Activated CD4-positive, alpha-beta T cell treated with anti-CD3 and anti-CD28 coated beads, Interleukin-2, amount 10 ng/mL, durations not matched to agents 7 days and 5 days (primary cell): ENCODE measurements at regions not wholly inside any gene's neighbourhood (a gene's known extent, or its start where the extent isn't known, plus 50 kb on each side); places are given as distances from the start of the nearest gene placed in this dataset.
"Not testable (repeated sequence)": the region's sequence is repeated elsewhere in the genome, so short reads cannot be mapped to it uniquely, and the experiment has no call there.

Source experiments
- CTCF ChIA-PET: fragments of 350-600 bp; sonication (Branson Sonifier 250); formaldehyde crosslinking; loops from one replicate; lab custom pipeline; 2021; ENCODE audit warnings: antibody characterized with exemption; lab: Charles Lee
- POLR2A ChIA-PET: fragments of 350-600 bp; sonication (Branson Sonifier 250); formaldehyde crosslinking; loops from one replicate; lab custom pipeline; 2021; ENCODE audit warnings: antibody characterized with exemption; lab: Charles Lee
- DNase-seq: peaks from one replicate; pipeline ENCODE4 v3.0.0-alpha.2; 2020
- H3K27ac Mint-ChIP-seq: one replicate; pipeline ENCODE4 v1.8.0; 2021; ENCODE audit warnings: mild to moderate bottlenecking, moderate library complexity, mixed read lengths
- H3K27me3 Mint-ChIP-seq: one replicate; pipeline ENCODE4 v1.8.0; 2021; ENCODE audit warnings: mixed read lengths
- H3K36me3 Mint-ChIP-seq: one replicate; pipeline ENCODE4 v1.8.0; 2021; ENCODE audit warnings: low read depth, mixed read lengths
- H3K4me1 Mint-ChIP-seq: one replicate; pipeline ENCODE4 v1.8.0; 2021; ENCODE audit warnings: mixed read lengths
- H3K4me3 Mint-ChIP-seq: one replicate; pipeline ENCODE4 v1.8.0; 2021; ENCODE audit warnings: mild to moderate bottlenecking, moderate library complexity, mixed read lengths
- H3K9me3 Mint-ChIP-seq: one replicate; pipeline ENCODE4 v1.8.0; 2021; ENCODE audit warnings: mixed read lengths

- POLR2A ChIA-PET: no interaction called here
- H3K9me3 Mint-ChIP-seq: no peaks in the 10 kb centered on the region
- H3K4me3 Mint-ChIP-seq: no peak overlapping the region
- no peaks in the 10 kb centered on the region for H3K36me3 Mint-ChIP-seq
- DNase-seq: no peak
- H3K4me1 Mint-ChIP-seq: no peaks in the 10 kb centered on the region
- no peaks in the 10 kb centered on the region for H3K27me3 Mint-ChIP-seq
- no peak overlapping the region for H3K27ac Mint-ChIP-seq
- CTCF ChIA-PET: no interaction called here
Observed at GRCh38 chr4:177796841-177797240, 354.6 kb upstream of the AGA start.

GRCh38 chr4:177798161-177798560 lies 355.9 kb upstream of the AGA start:
- Mint-ChIP-seq H3K4me3 (no peak overlapping the region), H3K4me1 (no peaks in the 10 kb centered on the region), H3K36me3 (no peaks in the 10 kb centered on the region), H3K27me3 (no peaks in the 10 kb centered on the region), H3K9me3 (no peaks in the 10 kb centered on the region), H3K27ac (no peak overlapping the region)
- CTCF ChIA-PET: no interaction called here
- POLR2A ChIA-PET: no interaction called here
- DNase-seq: no peak

- ChIA-PET POLR2A (no interaction called here), CTCF (no interaction called here)
- Mint-ChIP-seq H3K4me1 (no peaks in the 10 kb centered on the region), H3K36me3 (no peaks in the 10 kb centered on the region), H3K27me3 (no peaks in the 10 kb centered on the region), H3K4me3 (no peak overlapping the region), H3K9me3 (no peaks in the 10 kb centered on the region), H3K27ac (no peak overlapping the region)
- no peak for DNase-seq
Observed at GRCh38 chr4:177802162-177802561, 359.9 kb upstream of the AGA start.

- CTCF ChIA-PET: no interaction called here
- no peaks in the 10 kb centered on the region for H3K4me1 Mint-ChIP-seq
- H3K27ac Mint-ChIP-seq: no peak overlapping the region
- DNase-seq: no peak
- POLR2A ChIA-PET: no interaction called here
- H3K27me3 Mint-ChIP-seq: no peaks in the 10 kb centered on the region
- no peak overlapping the region for H3K4me3 Mint-ChIP-seq
- no peaks in the 10 kb centered on the region for H3K9me3 Mint-ChIP-seq
- no peaks in the 10 kb centered on the region for H3K36me3 Mint-ChIP-seq
Observed at GRCh38 chr4:177802661-177803060, 360.4 kb upstream of the AGA start.

- CTCF ChIA-PET: no interaction called here
- Mint-ChIP-seq H3K4me3 (no peak overlapping the region), H3K27me3 (no peaks in the 10 kb centered on the region), H3K4me1 (no peaks in the 10 kb centered on the region), H3K36me3 (no peaks in the 10 kb centered on the region), H3K9me3 (no peaks in the 10 kb centered on the region), H3K27ac (no peak overlapping the region)
- no peak for DNase-seq
- POLR2A ChIA-PET: no interaction called here
Observed at GRCh38 chr4:177803151-177803550, 360.9 kb upstream of the AGA start.

GRCh38 chr4:177809791-177810190 lies 367.6 kb upstream of the AGA start:
- Mint-ChIP-seq H3K4me3 (no peak overlapping the region), H3K36me3 (no peaks in the 10 kb centered on the region), H3K27me3 (no peaks in the 10 kb centered on the region), H3K27ac (no peak overlapping the region), H3K9me3 (no peaks in the 10 kb centered on the region), H3K4me1 (no peaks in the 10 kb centered on the region)
- no peak for DNase-seq
- ChIA-PET CTCF (no interaction called here), POLR2A (no interaction called here)

GRCh38 chr4:177810220-177810619 lies 368.0 kb upstream of the AGA start:
- H3K36me3 Mint-ChIP-seq: no peaks in the 10 kb centered on the region
- no peaks in the 10 kb centered on the region for H3K9me3 Mint-ChIP-seq
- POLR2A ChIA-PET: no interaction called here
- CTCF ChIA-PET: no interaction called here
- H3K27ac Mint-ChIP-seq: no peak overlapping the region
- DNase-seq: no peak
- no peaks in the 10 kb centered on the region for H3K27me3 Mint-ChIP-seq
- H3K4me1 Mint-ChIP-seq: no peaks in the 10 kb centered on the region
- H3K4me3 Mint-ChIP-seq: no peak overlapping the region

GRCh38 chr4:177818392-177818791 lies 376.2 kb upstream of the AGA start:
- POLR2A ChIA-PET, H3K27ac Mint-ChIP-seq, H3K36me3 Mint-ChIP-seq, DNase-seq, H3K4me1 Mint-ChIP-seq, CTCF ChIA-PET, H3K27me3 Mint-ChIP-seq, H3K9me3 Mint-ChIP-seq, H3K4me3 Mint-ChIP-seq: not testable (repeated sequence)

GRCh38 chr4:177826973-177827372 lies 384.7 kb upstream of the AGA start:
- Mint-ChIP-seq H3K27me3 (no peaks in the 10 kb centered on the region), H3K4me1 (no peaks in the 10 kb centered on the region), H3K36me3 (no peaks in the 10 kb centered on the region), H3K4me3 (no peak overlapping the region), H3K9me3 (peaks cover 12% of the 10 kb centered on the region), H3K27ac (no peak overlapping the region)
- CTCF ChIA-PET: no interaction called here
- no peak for DNase-seq
- POLR2A ChIA-PET: no interaction called here

- no peaks in the 10 kb centered on the region for H3K4me1 Mint-ChIP-seq
- no peaks in the 10 kb centered on the region for H3K27me3 Mint-ChIP-seq
- H3K4me3 Mint-ChIP-seq: no peak overlapping the region
- no peak for DNase-seq
- H3K9me3 Mint-ChIP-seq: no peaks in the 10 kb centered on the region
- CTCF ChIA-PET: no interaction called here
- no peaks in the 10 kb centered on the region for H3K36me3 Mint-ChIP-seq
- H3K27ac Mint-ChIP-seq: no peak overlapping the region
- POLR2A ChIA-PET: no interaction called here
Observed at GRCh38 chr4:177841258-177841657, 399.0 kb upstream of the AGA start.

- no peak overlapping the region for H3K4me3 Mint-ChIP-seq
- CTCF ChIA-PET: no interaction called here
- H3K27me3 Mint-ChIP-seq: no peaks in the 10 kb centered on the region
- H3K27ac Mint-ChIP-seq: no peak overlapping the region
- POLR2A ChIA-PET: no interaction called here
- H3K36me3 Mint-ChIP-seq: no peaks in the 10 kb centered on the region
- H3K4me1 Mint-ChIP-seq: no peaks in the 10 kb centered on the region
- DNase-seq: no peak
- H3K9me3 Mint-ChIP-seq: no peaks in the 10 kb centered on the region
Observed at GRCh38 chr4:177853229-177853628, 411.0 kb upstream of the AGA start.

- Mint-ChIP-seq H3K4me3 (no peak overlapping the region), H3K4me1 (no peaks in the 10 kb centered on the region), H3K27me3 (no peaks in the 10 kb centered on the region), H3K27ac (no peak overlapping the region), H3K36me3 (no peaks in the 10 kb centered on the region), H3K9me3 (no peaks in the 10 kb centered on the region)
- ChIA-PET CTCF (no interaction called here), POLR2A (no interaction called here)
- DNase-seq: no peak
Observed at GRCh38 chr4:177855507-177856197, 413.4 kb upstream of the AGA start.

GRCh38 chr4:177860171-177860570 lies 417.9 kb upstream of the AGA start:
- no peaks in the 10 kb centered on the region for H3K4me1 Mint-ChIP-seq
- CTCF ChIA-PET: no interaction called here
- POLR2A ChIA-PET: no interaction called here
- no peaks in the 10 kb centered on the region for H3K27me3 Mint-ChIP-seq
- no peaks in the 10 kb centered on the region for H3K9me3 Mint-ChIP-seq
- no peak overlapping the region for H3K4me3 Mint-ChIP-seq
- DNase-seq: no peak
- no peak overlapping the region for H3K27ac Mint-ChIP-seq
- no peaks in the 10 kb centered on the region for H3K36me3 Mint-ChIP-seq

GRCh38 chr4:177861551-177862094 lies 419.4 kb upstream of the AGA start:
- no peaks in the 10 kb centered on the region for H3K4me1 Mint-ChIP-seq
- POLR2A ChIA-PET: no interaction called here
- no peak overlapping the region for H3K27ac Mint-ChIP-seq
- no peaks in the 10 kb centered on the region for H3K27me3 Mint-ChIP-seq
- DNase-seq: no peak
- no peaks in the 10 kb centered on the region for H3K36me3 Mint-ChIP-seq
- CTCF ChIA-PET: no interaction called here
- H3K4me3 Mint-ChIP-seq: no peak overlapping the region
- H3K9me3 Mint-ChIP-seq: no peaks in the 10 kb centered on the region
